Trophoblast cell (in vitro differentiated cells and primary cell): ENCODE measurements at regions not wholly inside any gene's neighbourhood (a gene's known extent, or its start where the extent isn't known, plus 50 kb on each side); places are given as distances from the start of the nearest gene placed in this dataset.

Experiments
- DNase-seq, 2 donors: peaks; one replicate each; pipeline ENCODE4 v3.0.0-alpha.2; 2016
- H2AFZ ChIP-seq: 2 replicates; pipeline ENCODE4 v1.6.1; 2013; ENCODE audit warnings: low read length, moderate library complexity, mild to moderate bottlenecking; ENCODE audit not compliant: insufficient read depth, poor library complexity
- H2AK5ac ChIP-seq: 2 replicates; pipeline ENCODE4 v1.6.1; 2013; ENCODE audit warnings: mild to moderate bottlenecking, low read length
- H2BK120ac ChIP-seq: 2 replicates; pipeline ENCODE4 v1.6.1; 2013; ENCODE audit warnings: low read length, mild to moderate bottlenecking, moderate library complexity; ENCODE audit not compliant: insufficient read depth, poor library complexity
- H2BK12ac ChIP-seq: 2 replicates; pipeline ENCODE4 v1.6.1; 2013; ENCODE audit warnings: mild to moderate bottlenecking, low read length, moderate library complexity
- H2BK5ac ChIP-seq: 2 replicates; pipeline ENCODE4 v1.6.1; 2013; ENCODE audit warnings: low read length, low read depth, moderate library complexity, mild to moderate bottlenecking; ENCODE audit not compliant: poor library complexity
- H3K14ac ChIP-seq: 2 replicates; pipeline ENCODE4 v1.6.1; 2013; ENCODE audit warnings: mild to moderate bottlenecking, low read length
- H3K18ac ChIP-seq: 2 replicates; pipeline ENCODE4 v1.6.1; 2013; ENCODE audit warnings: mild to moderate bottlenecking, low read length
- H3K23ac ChIP-seq: 2 replicates; pipeline ENCODE4 v1.6.1; 2013; ENCODE audit warnings: low read length
- H3K27ac ChIP-seq: 2 replicates; pipeline ENCODE4 v1.5.1; 2013; ENCODE audit warnings: low read depth, mild to moderate bottlenecking, inconsistent platforms, low read length, moderate library complexity
- H3K27me3 ChIP-seq: 2 replicates; pipeline ENCODE4 v1.6.1; 2013; ENCODE audit warnings: inconsistent platforms, mild to moderate bottlenecking, low read length, moderate library complexity; ENCODE audit not compliant: insufficient read depth
- H3K36me3 ChIP-seq, 2 experiments: 1 replicate in 1 of 2; 2 replicates in 1 of 2; pipeline ENCODE4 v1.6.1; 2013; ENCODE audit warnings: low read length in 2 of 2, mild to moderate bottlenecking in 2 of 2, moderate library complexity in 1 of 2; ENCODE audit not compliant: insufficient read depth in 2 of 2, control insufficient read depth in 1 of 2
- H3K4ac ChIP-seq: 2 replicates; pipeline ENCODE4 v1.6.1; 2013; ENCODE audit warnings: low read depth, mild to moderate bottlenecking, low read length, moderate library complexity
- H3K4me1 ChIP-seq, 2 experiments: 1 replicate in 1 of 2; 2 replicates in 1 of 2; pipeline ENCODE4 v1.6.1; 2013; ENCODE audit warnings: low read length in 2 of 2, mild to moderate bottlenecking in 2 of 2, moderate library complexity in 1 of 2; ENCODE audit not compliant: insufficient read depth in 2 of 2, control insufficient read depth in 1 of 2
- H3K4me2 ChIP-seq: 2 replicates; pipeline ENCODE4 v1.6.1; 2013; ENCODE audit warnings: inconsistent platforms, mild to moderate bottlenecking, low read length, moderate library complexity
- H3K4me3 ChIP-seq: 2 replicates; pipeline ENCODE4 v1.5.1; 2013; ENCODE audit warnings: mild to moderate bottlenecking, low read depth, low read length, inconsistent platforms
- H3K79me1 ChIP-seq: one replicate; pipeline ENCODE4 v1.6.1; 2013; ENCODE audit warnings: low read length
- H3K79me2 ChIP-seq: 2 replicates; pipeline ENCODE4 v1.6.1; 2013; ENCODE audit warnings: low read length, mild to moderate bottlenecking; ENCODE audit not compliant: control insufficient read depth, insufficient read depth, poor library complexity
- H3K9ac ChIP-seq: 2 replicates; pipeline ENCODE4 v1.6.1; 2013; ENCODE audit warnings: mild to moderate bottlenecking, low read length
- H3K9me3 ChIP-seq: 2 replicates; pipeline ENCODE4 v1.6.1; 2013; ENCODE audit warnings: low read depth, mild to moderate bottlenecking, control low read depth, inconsistent platforms, low read length; ENCODE audit not compliant: insufficient read depth
- H4K12ac ChIP-seq: 2 replicates; pipeline ENCODE4 v1.6.1; 2013; ENCODE audit warnings: low read depth, mild to moderate bottlenecking, low read length, moderate library complexity
- H4K8ac ChIP-seq: 2 replicates; pipeline ENCODE4 v1.6.1; 2013; ENCODE audit warnings: low read depth, mild to moderate bottlenecking, low read length, moderate library complexity
- H4K91ac ChIP-seq: one replicate; pipeline ENCODE4 v1.6.1; 2013; ENCODE audit warnings: low read depth, mild to moderate bottlenecking, low read length, moderate library complexity
- WGBS: extraction: QIAGEN DNeasy Blood & Tissue Kit; methylation state at CpG from one replicate; pipeline ENCODE4 v1.1.7; 2013; ENCODE audit warnings: missing lambda C conversion rate; ENCODE audit not compliant: insufficient read length, insufficient coverage; ENCODE audit errors: extremely low coverage; 5-methylcytosine and 5-hydroxymethylcytosine counted together

DNA sequence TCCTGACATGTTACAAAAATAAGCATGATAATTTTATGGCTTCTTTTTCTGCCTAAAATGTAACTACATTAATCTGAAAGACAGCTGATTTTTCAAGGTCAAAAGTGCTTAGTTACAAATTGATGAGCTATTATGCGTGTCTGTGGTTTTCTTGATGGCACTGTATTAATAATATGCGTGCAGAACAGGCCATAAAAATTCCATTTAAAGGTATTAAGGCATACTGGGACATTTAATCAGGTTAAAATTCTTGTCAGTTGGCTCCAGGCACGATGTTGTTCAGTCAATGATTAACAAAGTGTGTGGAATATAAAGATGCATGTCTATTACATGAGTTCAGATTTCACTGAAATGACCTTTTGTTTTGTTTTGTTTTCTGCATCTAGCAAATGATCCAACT, 420.1 kb upstream of the ZNF804A start:
- no peak overlapping the region for H3K4ac ChIP-seq
- no peak overlapping the region for H4K12ac ChIP-seq
- no peak overlapping the region for H3K4me2 ChIP-seq
- no peaks in the 10 kb centered on the region for H3K9me3 ChIP-seq
- H3K4me1 ChIP-seq, result no peaks in the 10 kb centered on the region
- H3K9ac ChIP-seq, result no peak overlapping the region
- no peak overlapping the region for H4K8ac ChIP-seq
- no peaks in the 10 kb centered on the region for H3K27me3 ChIP-seq
- no peak overlapping the region for H3K27ac ChIP-seq
- DNase-seq, result no peak
- no peaks in the 10 kb centered on the region for H3K79me2 ChIP-seq
- no peak overlapping the region for H3K14ac ChIP-seq
- H3K18ac ChIP-seq, result no peak overlapping the region
- H2AK5ac ChIP-seq, result no peak overlapping the region
- no peak overlapping the region for H3K23ac ChIP-seq
- H3K79me1 ChIP-seq, result no peaks in the 10 kb centered on the region
- no peak overlapping the region for H2BK12ac ChIP-seq
- no CpG with 5 or more reads among the region's 3 CpGs for WGBS
- no peak overlapping the region for H2BK5ac ChIP-seq
- no peak overlapping the region for H2BK120ac ChIP-seq
- no peak overlapping the region for H2AFZ ChIP-seq
- H3K4me3 ChIP-seq, result no peak overlapping the region
- no peaks in the 10 kb centered on the region for H3K36me3 ChIP-seq
- no peak overlapping the region for H4K91ac ChIP-seq

DNA sequence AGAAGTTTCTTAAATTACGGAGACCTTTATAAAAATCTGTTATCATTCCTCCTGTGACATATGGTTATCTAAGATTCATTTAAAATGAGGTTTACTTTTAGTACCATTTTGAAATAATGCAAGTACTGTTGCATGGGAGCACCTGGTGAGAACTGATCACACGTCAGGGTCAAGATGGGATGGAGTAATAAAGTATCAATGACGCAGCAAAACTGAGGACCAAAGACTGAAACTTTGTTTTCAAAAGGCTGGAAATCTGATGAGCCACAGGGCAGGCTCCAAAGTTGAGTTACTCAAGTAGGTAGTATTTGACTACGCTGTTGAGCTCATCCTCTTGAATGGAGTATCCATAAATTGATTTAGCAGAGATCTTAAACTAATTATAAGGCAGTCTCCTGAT, 411.9 kb upstream of the ZNF804A start:
- no peaks in the 10 kb centered on the region for H3K36me3 ChIP-seq
- no peaks in the 10 kb centered on the region for H3K27me3 ChIP-seq
- no peaks in the 10 kb centered on the region for H3K9me3 ChIP-seq
- H2BK120ac ChIP-seq, result no peak overlapping the region
- H3K23ac ChIP-seq, result no peak overlapping the region
- no peak overlapping the region for H3K18ac ChIP-seq
- no peak overlapping the region for H4K91ac ChIP-seq
- H2BK5ac ChIP-seq, result no peak overlapping the region
- no CpG with 5 or more reads among the region's 4 CpGs for WGBS
- H2AFZ ChIP-seq, result no peak overlapping the region
- H3K4me1 ChIP-seq, result peaks cover 3 to 4% of the 10 kb centered on the region in 2 experiments
- no peak overlapping the region for H2BK12ac ChIP-seq
- H2AK5ac ChIP-seq, result no peak overlapping the region
- H3K79me2 ChIP-seq, result no peaks in the 10 kb centered on the region
- H3K79me1 ChIP-seq, result no peaks in the 10 kb centered on the region
- no peak overlapping the region for H3K4me2 ChIP-seq
- no peak overlapping the region for H4K8ac ChIP-seq
- H3K4ac ChIP-seq, result no peak overlapping the region
- H4K12ac ChIP-seq, result no peak overlapping the region
- no peak overlapping the region for H3K14ac ChIP-seq
- H3K27ac ChIP-seq, result no peak overlapping the region
- no peak for DNase-seq
- H3K9ac ChIP-seq, result no peak overlapping the region
- H3K4me3 ChIP-seq, result no peak overlapping the region

DNA sequence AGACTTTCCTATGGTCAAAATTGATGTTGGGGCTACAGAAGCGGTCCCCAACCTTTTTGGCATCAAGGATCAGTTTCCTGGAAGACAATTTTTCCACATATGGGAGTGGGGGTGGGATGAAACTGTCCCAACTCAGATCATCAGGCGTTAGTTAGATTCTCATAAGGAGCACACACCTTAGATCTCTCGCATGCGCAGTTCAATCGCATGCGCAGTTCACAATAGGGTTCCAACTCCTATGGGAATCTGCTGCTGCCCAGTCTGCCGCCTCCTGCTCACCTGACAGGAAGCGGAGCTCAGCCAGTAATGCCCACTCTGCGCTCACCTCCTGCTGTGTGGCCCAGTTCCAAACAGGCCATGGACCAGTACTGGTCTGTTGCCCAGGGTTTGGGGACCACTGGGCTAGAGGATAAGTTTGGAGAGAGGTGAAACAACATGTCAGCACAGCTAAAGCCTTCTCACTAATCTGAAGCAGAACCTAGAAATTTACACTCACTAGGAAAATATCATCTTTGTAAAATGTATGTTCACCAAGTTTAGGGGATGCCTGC, 410.8 kb upstream of the ZNF804A start:
- H4K91ac ChIP-seq, result peak overlapping the region; percentile 76
- H3K4me3 ChIP-seq, result no peak overlapping the region
- peak overlapping the region; percentile 97 for H2BK12ac ChIP-seq
- H3K36me3 ChIP-seq, result no peaks in the 10 kb centered on the region
- no peaks in the 10 kb centered on the region for H3K79me1 ChIP-seq
- no peaks in the 10 kb centered on the region for H3K79me2 ChIP-seq
- no peaks in the 10 kb centered on the region for H3K9me3 ChIP-seq
- H3K4me2 ChIP-seq, result no peak overlapping the region
- no peak overlapping the region for H3K14ac ChIP-seq
- WGBS, result no CpG with 5 or more reads among the region's 9 CpGs
- peak overlapping the region; percentile 2 for H3K4ac ChIP-seq
- H3K27ac ChIP-seq, result no peak overlapping the region
- no peak overlapping the region for H4K12ac ChIP-seq
- no peak overlapping the region for H3K23ac ChIP-seq
- no peak overlapping the region for H2BK5ac ChIP-seq
- H2BK120ac ChIP-seq, result peak overlapping the region; percentile 83
- DNase-seq, result no peak
- no peaks in the 10 kb centered on the region for H3K27me3 ChIP-seq
- H3K9ac ChIP-seq, result no peak overlapping the region
- H4K8ac ChIP-seq, result no peak overlapping the region
- no peak overlapping the region for H2AK5ac ChIP-seq
- H3K18ac ChIP-seq, result peak overlapping the region; percentile 87
- H2AFZ ChIP-seq, result no peak overlapping the region
- H3K4me1 ChIP-seq, result peaks cover 3 to 4% of the 10 kb centered on the region in 2 experiments

DNA sequence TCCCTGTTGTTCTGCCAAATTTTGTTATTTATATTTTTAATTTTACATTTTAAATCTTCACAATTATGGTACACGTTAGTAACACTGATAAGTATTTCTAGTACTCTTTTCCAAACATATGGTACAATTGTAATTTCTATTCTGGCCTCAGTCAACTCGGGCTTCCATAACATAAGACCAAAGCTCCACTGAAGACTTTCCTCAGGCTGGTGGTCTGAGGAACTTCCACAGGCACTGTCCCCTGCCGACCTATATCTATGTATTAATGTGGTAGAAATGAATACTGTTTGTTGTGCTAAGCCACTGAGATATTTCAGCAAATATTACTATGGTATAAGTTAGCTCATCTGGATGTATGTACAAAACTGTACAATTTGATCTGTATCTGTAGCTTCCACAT, 407.6 kb upstream of the ZNF804A start:
- no CpG with 5 or more reads among the region's 3 CpGs for WGBS
- Histone ChIP-seq H2AFZ (no peak overlapping the region), H4K8ac (no peak overlapping the region), H3K4me3 (no peak overlapping the region), H2BK12ac (no peak overlapping the region), H3K79me1 (no peaks in the 10 kb centered on the region), H4K12ac (no peak overlapping the region), H2BK120ac (no peak overlapping the region), H3K23ac (no peak overlapping the region), H3K4ac (no peak overlapping the region), H3K4me2 (no peak overlapping the region), H2BK5ac (no peak overlapping the region), H3K36me3 (no peaks in the 10 kb centered on the region), H3K9me3 (no peaks in the 10 kb centered on the region), H3K27ac (no peak overlapping the region), H3K9ac (no peak overlapping the region), H4K91ac (no peak overlapping the region), H3K4me1 (peaks cover 3 to 4% of the 10 kb centered on the region in 2 experiments), H3K27me3 (no peaks in the 10 kb centered on the region), H3K14ac (no peak overlapping the region), H3K79me2 (no peaks in the 10 kb centered on the region), H3K18ac (no peak overlapping the region), H2AK5ac (no peak overlapping the region)
- no peak for DNase-seq
